HL-60 (cell line): ENCODE measurements at regions not wholly inside any gene's neighbourhood (a gene's known extent, or its start where the extent isn't known, plus 50 kb on each side); places are given as distances from the start of the nearest gene placed in this dataset.
"Not testable (repeated sequence)": the region's sequence is repeated elsewhere in the genome, so short reads cannot be mapped to it uniquely, and the experiment has no call there.

Source experiments
- DNase-seq, 2 experiments: peaks; one replicate each; pipeline ENCODE4 v3.0.0-alpha.2; 2010 to 2020; ENCODE audit warnings: low read depth in 1 of 2, low spot score in 1 of 2
- H3K27ac ChIP-seq: fragments of 250-450 bp; sonication (Bioruptor Pico); replicated peaks from 2 replicates; pipeline ENCODE4 v1.5.1; 2020; ENCODE audit warnings: mild to moderate bottlenecking, moderate library complexity
- H3K27me3 ChIP-seq: fragments of 250-450 bp; sonication (Bioruptor Pico); 2 replicates; pipeline ENCODE4 v1.5.1; 2021; ENCODE audit warnings: mild to moderate bottlenecking, moderate library complexity; ENCODE audit not compliant: insufficient read depth, poor library complexity, severe bottlenecking
- H3K4me3 ChIP-seq: replicated peaks from 2 replicates; pipeline ENCODE4 v1.5.1; 2011; ENCODE audit warnings: mild to moderate bottlenecking, control low read depth, low read length; ENCODE audit not compliant: insufficient read depth
- GABPA ChIP-seq: IDR thresholded peaks from 2 replicates; pipeline ENCODE4 v1.6.1; 2012; ENCODE audit warnings: low read depth
- POLR2AphosphoS5 ChIP-seq: IDR thresholded peaks from 2 replicates; pipeline ENCODE4 v1.6.1; 2012; ENCODE audit warnings: low read depth
- SPI1 ChIP-seq: IDR thresholded peaks from 2 replicates; pipeline ENCODE4 v1.6.1; 2012; ENCODE audit warnings: low read depth, mild to moderate bottlenecking, borderline replicate concordance
- TF ChIP-seq, protein P1 (sequence below): IDR thresholded peaks from 2 replicates; pipeline ENCODE4 v1.6.1; 2012; ENCODE audit warnings: low read depth; ENCODE audit not compliant: insufficient replicate concordance
- TF ChIP-seq, protein P2 (sequence below): IDR thresholded peaks from one replicate; pipeline ENCODE4 v1.5.1; 2011; ENCODE audit warnings: low read length, control low read depth, inconsistent platforms; ENCODE audit not compliant: insufficient read depth

DNA sequence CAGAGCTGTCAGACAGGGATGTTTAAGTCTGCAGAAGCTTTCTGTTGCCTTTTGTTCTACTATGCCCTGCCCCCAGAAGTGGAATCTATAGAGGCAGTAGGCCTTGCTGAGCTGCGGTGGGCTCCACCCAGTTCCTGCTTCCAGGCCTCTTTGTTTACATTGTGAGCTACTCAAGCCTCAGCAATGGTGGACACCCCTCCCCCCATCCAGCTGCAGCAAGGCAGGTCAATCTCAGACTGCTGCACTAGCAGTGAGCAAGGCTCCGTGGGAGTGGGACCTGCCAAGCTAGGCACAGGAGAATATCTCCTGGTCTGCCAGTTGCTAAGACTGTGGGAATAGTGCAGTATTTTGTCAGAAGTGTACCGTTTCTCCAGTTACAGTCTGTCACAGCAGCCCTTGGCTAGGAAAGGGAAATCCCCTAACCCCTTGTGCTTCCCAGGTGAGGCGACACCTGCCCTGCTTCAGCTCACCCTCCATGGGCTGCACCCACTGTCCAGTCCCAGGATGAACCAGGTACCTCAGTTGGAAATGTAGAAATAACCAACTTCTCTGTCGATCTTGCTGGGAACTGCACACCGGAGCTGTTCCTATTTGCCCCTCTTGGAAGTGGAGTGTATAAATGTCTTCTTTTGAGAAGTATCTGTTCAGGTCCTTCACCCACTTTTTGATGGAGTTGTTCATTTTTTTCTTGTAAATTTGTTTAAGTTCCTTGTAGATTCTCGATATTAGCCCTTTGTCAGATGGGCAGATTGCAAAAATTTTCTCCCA, 213.5 kb upstream of the SLC38A2 start:
- DNase-seq, result no peak
- TF ChIP-seq, protein P1, sequence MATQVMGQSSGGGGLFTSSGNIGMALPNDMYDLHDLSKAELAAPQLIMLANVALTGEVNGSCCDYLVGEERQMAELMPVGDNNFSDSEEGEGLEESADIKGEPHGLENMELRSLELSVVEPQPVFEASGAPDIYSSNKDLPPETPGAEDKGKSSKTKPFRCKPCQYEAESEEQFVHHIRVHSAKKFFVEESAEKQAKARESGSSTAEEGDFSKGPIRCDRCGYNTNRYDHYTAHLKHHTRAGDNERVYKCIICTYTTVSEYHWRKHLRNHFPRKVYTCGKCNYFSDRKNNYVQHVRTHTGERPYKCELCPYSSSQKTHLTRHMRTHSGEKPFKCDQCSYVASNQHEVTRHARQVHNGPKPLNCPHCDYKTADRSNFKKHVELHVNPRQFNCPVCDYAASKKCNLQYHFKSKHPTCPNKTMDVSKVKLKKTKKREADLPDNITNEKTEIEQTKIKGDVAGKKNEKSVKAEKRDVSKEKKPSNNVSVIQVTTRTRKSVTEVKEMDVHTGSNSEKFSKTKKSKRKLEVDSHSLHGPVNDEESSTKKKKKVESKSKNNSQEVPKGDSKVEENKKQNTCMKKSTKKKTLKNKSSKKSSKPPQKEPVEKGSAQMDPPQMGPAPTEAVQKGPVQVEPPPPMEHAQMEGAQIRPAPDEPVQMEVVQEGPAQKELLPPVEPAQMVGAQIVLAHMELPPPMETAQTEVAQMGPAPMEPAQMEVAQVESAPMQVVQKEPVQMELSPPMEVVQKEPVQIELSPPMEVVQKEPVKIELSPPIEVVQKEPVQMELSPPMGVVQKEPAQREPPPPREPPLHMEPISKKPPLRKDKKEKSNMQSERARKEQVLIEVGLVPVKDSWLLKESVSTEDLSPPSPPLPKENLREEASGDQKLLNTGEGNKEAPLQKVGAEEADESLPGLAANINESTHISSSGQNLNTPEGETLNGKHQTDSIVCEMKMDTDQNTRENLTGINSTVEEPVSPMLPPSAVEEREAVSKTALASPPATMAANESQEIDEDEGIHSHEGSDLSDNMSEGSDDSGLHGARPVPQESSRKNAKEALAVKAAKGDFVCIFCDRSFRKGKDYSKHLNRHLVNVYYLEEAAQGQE, result no peak
- TF ChIP-seq GABPA (no peak), SPI1 (no peak), POLR2AphosphoS5 (no peak)
- TF ChIP-seq, protein P2, sequence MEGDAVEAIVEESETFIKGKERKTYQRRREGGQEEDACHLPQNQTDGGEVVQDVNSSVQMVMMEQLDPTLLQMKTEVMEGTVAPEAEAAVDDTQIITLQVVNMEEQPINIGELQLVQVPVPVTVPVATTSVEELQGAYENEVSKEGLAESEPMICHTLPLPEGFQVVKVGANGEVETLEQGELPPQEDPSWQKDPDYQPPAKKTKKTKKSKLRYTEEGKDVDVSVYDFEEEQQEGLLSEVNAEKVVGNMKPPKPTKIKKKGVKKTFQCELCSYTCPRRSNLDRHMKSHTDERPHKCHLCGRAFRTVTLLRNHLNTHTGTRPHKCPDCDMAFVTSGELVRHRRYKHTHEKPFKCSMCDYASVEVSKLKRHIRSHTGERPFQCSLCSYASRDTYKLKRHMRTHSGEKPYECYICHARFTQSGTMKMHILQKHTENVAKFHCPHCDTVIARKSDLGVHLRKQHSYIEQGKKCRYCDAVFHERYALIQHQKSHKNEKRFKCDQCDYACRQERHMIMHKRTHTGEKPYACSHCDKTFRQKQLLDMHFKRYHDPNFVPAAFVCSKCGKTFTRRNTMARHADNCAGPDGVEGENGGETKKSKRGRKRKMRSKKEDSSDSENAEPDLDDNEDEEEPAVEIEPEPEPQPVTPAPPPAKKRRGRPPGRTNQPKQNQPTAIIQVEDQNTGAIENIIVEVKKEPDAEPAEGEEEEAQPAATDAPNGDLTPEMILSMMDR, result no peak

DNA sequence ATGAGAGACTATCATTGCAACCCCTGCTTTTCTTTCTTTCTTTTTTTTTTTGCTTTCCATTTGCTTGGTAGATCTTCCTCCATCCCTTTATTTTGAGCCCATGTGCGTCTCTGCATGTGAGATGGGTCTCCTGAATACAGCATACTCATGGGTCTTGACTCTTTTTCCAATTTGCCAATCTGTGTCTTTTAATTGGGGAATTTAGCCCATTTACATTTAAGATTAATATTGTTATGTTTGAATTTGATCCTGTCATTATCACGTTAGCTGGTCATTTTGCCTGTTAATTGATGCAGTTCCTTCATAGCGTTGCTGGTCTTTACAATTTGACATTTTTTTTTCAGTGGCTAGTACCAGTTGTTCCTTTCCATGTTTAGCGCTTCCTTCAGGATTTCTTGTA, 211.5 kb upstream of the SLC38A2 start:
- H3K27ac ChIP-seq, H3K4me3 ChIP-seq, DNase-seq, H3K27me3 ChIP-seq: not testable (repeated sequence)

More for the DNA sequence above, 213.5 kb upstream of the SLC38A2 start:
- H3K4me3 ChIP-seq, result no peak overlapping the region
- H3K27me3 ChIP-seq, result no peaks in the 10 kb centered on the region
- H3K27ac ChIP-seq, result no peak overlapping the region

DNA sequence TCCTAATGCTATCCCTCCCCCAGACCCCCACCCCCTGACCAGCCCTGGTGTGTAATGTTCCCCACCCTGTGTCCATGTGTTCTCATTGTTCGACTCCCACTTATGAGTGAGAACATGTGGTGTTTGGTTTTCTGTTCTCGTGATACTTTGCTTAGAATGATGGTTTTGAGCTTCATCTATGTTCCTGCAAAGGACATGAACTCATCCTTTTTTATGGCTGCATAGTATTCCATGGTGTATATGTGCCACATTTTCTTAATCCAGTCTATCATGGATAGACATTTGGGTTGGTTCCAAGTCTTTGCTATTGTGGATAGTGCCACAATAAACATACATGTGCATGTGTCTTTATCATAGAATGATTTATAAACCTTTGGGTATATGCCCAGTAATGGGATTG, 209.4 kb upstream of the SLC38A2 start:
- not testable (repeated sequence) for H3K27me3 ChIP-seq, DNase-seq, H3K27ac ChIP-seq, H3K4me3 ChIP-seq

DNA sequence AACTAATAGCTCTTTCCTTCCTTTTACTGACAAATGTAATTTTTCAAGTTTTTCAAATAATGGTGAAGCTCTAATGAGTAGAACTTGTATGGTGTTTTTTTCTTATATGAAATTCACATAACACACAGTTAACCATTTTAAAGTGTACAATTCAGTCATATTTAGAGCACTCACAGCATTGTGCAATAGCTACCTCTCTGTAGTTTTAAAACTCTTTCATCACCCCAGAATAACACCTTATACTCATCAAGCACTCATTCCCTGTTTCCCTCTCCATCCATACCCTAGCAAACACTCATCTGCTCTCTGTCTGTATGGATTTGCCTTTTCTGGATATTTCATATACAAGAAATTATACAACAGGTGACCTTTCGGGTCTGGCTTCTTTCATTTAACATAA, 207.9 kb upstream of the SLC38A2 start:
- TF ChIP-seq SPI1 (no peak), POLR2AphosphoS5 (no peak), GABPA (no peak)
- TF ChIP-seq, protein P2, result no peak
- TF ChIP-seq, protein P1, result no peak
- Histone ChIP-seq H3K4me3 (no peak overlapping the region), H3K27ac (no peak overlapping the region), H3K27me3 (no peaks in the 10 kb centered on the region)
- no peak for DNase-seq

DNA sequence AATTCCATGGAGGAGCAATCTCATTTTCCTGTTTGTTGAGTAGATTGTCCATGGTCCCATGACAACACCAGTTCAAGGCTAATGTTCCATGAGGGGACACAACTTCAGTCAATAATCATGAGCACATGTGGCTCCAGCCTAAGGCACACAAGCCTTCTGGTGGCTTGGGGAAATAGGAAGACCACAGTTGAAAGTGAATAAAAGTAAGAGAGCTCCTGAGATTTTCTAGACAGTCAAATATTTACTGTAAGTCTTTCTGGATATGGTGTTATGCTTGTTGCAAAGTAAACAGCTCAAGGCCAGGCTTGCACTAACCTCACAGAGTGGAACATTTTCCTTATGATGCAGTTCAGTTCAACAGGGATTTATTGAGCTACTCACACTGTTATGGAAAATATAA, 206.9 kb upstream of the SLC38A2 start:
- Histone ChIP-seq H3K27ac (no peak overlapping the region), H3K4me3 (no peak overlapping the region), H3K27me3 (no peaks in the 10 kb centered on the region)
- TF ChIP-seq SPI1 (no peak), GABPA (no peak), POLR2AphosphoS5 (no peak)
- TF ChIP-seq, protein P2, result no peak
- TF ChIP-seq, protein P1, result no peak
- DNase-seq, result no peak
